SK-N-SH (cell line): ENCODE measurements at regions not wholly inside any gene's neighbourhood (a gene's known extent, or its start where the extent isn't known, plus 50 kb on each side); places are given as distances from the start of the nearest gene placed in this dataset.

Experiments
- CTCF ChIA-PET: fragments of 300-600, 350-600 bp; formaldehyde crosslinking; extraction: SDS; loops from one replicate; lab custom pipeline; 2021; lab: Yijun Ruan, JAX
- POLR2A ChIA-PET: fragments of 350-600 bp; sonication (Branson Sonifier 250); formaldehyde crosslinking; extraction: SDS; loops from one replicate; lab custom pipeline; 2020; ENCODE audit warnings: antibody characterized with exemption, inconsistent platforms; lab: Yijun Ruan, JAX
- DNase-seq: peaks from one replicate; pipeline ENCODE4 v3.0.0; 2012
- H2AFZ ChIP-seq: fragments of 200-600 bp; sonication (generic); 2 replicates; pipeline ENCODE4 v1.8.1; 2016; ENCODE audit warnings: antibody characterized with exemption, mild to moderate bottlenecking, low read depth
- H3F3A ChIP-seq: fragments of 200-600 bp; sonication (generic); replicated peaks from 2 replicates; pipeline ENCODE3; 2016; ENCODE audit warnings: antibody characterized with exemption, mild to moderate bottlenecking; ENCODE audit not compliant: insufficient read depth
- H3K27ac ChIP-seq, 2 experiments: fragments of 200-500 bp in 1 of 2; fragments of 200-600 bp in 1 of 2; sonication (Bioruptor generic) in 1 of 2; sonication (generic), shearing (Covaris generic) in 1 of 2; 2 replicates each; pipeline versions ENCODE4 v1.5.1 to v1.6.1; 2014 to 2016; ENCODE audit warnings: low read depth in 2 of 2, inconsistent platforms in 1 of 2, low read length in 1 of 2, mild to moderate bottlenecking in 1 of 2, mixed read lengths in 1 of 2
- H3K27me3 ChIP-seq: fragments of 200-600 bp; sonication (generic), shearing (Covaris generic); 2 replicates; pipeline ENCODE4 v1.6.1; 2016; ENCODE audit warnings: mixed run types; ENCODE audit not compliant: insufficient read depth
- H3K36me3 ChIP-seq, 2 experiments: fragments of 200-500 bp in 1 of 2; fragments of 200-600 bp in 1 of 2; sonication (Bioruptor generic) in 1 of 2; sonication (generic) in 1 of 2; replicated peaks in 1 of 2; 2 replicates each; pipeline versions ENCODE3 to v1.5.1; 2014 to 2016; ENCODE audit warnings: low read length in 1 of 2, mild to moderate bottlenecking in 1 of 2; ENCODE audit not compliant: insufficient read depth in 2 of 2, control insufficient read depth in 1 of 2
- H3K4me1 ChIP-seq, 2 experiments: fragments of 200-500 bp in 1 of 2; fragments of 200-600 bp in 1 of 2; sonication (Bioruptor generic) in 1 of 2; sonication (generic), shearing (Covaris generic) in 1 of 2; 2 replicates each; pipeline versions ENCODE4 v1.5.1 to v1.6.1; 2014 to 2016; ENCODE audit warnings: low read depth in 1 of 2, low read length in 1 of 2, mixed run types in 1 of 2; ENCODE audit not compliant: insufficient read depth in 2 of 2, control insufficient read depth in 1 of 2
- H3K4me2 ChIP-seq: fragments of 200-600 bp; sonication (generic), shearing (Covaris generic); 2 replicates; pipeline ENCODE4 v1.6.1; 2017; ENCODE audit warnings: mixed run types
- H3K4me3 ChIP-seq, 2 experiments: fragments of 200-500 bp in 1 of 2; fragments of 200-600 bp in 1 of 2; sonication (Bioruptor generic) in 1 of 2; sonication (generic), shearing (Covaris generic) in 1 of 2; 2 replicates each; pipeline versions ENCODE4 v1.5.1 to v1.8.1; 2014 to 2016; ENCODE audit warnings: low read depth in 2 of 2, inconsistent platforms in 1 of 2, low read length in 1 of 2, mild to moderate bottlenecking in 1 of 2, mixed read lengths in 1 of 2, moderate library complexity in 1 of 2
- H3K79me2 ChIP-seq: fragments of 200-600 bp; sonication (generic); 2 replicates; pipeline ENCODE4 v1.8.1; 2017; ENCODE audit warnings: mild to moderate bottlenecking; ENCODE audit not compliant: insufficient read depth
- H3K9ac ChIP-seq: fragments of 200-600 bp; sonication (generic); 2 replicates; pipeline ENCODE4 v1.6.1; 2017; ENCODE audit warnings: mixed run types
- H3K9me2 ChIP-seq: fragments of 200-600 bp; sonication (generic); 2 replicates; pipeline ENCODE4 v1.6.1; 2017; ENCODE audit warnings: mixed run types
- H3K9me3 ChIP-seq: fragments of 200-600 bp; sonication (generic); 2 replicates; pipeline ENCODE4 v1.6.1; 2017; ENCODE audit warnings: mixed run types, mild to moderate bottlenecking, moderate library complexity
- H4K20me1 ChIP-seq: fragments of 200-600 bp; sonication (generic); 2 replicates; pipeline ENCODE4 v1.6.1; 2017; ENCODE audit warnings: mild to moderate bottlenecking, mixed run types; ENCODE audit not compliant: insufficient read depth
- ELF1 ChIP-seq: IDR thresholded peaks from 2 replicates; pipeline ENCODE4 v1.4.0; 2012
- GATA2 ChIP-seq: sonication (generic); formaldehyde crosslinking; IDR thresholded peaks from 2 replicates; pipeline ENCODE4 v1.5.0; 2020; ENCODE audit warnings: mild to moderate bottlenecking, missing genetic modification reagents
- NFIC ChIP-seq: IDR thresholded peaks from 2 replicates; pipeline ENCODE4 v1.4.0; 2012; ENCODE audit warnings: borderline replicate concordance
- NRF1 ChIP-seq: IDR thresholded peaks from 2 replicates; pipeline ENCODE4 v1.6.1; 2012; ENCODE audit warnings: low read depth, mild to moderate bottlenecking, low read length
- POLR2AphosphoS5 ChIP-seq: IDR thresholded peaks from 2 replicates; pipeline ENCODE4 v1.6.1; 2012; ENCODE audit warnings: low read depth, low read length
- RFX5 ChIP-seq: IDR thresholded peaks from 2 replicates; pipeline ENCODE4 v1.6.1; 2012; ENCODE audit warnings: mild to moderate bottlenecking, improper control_type of control experiment, low read length
- YY1 ChIP-seq: IDR thresholded peaks from 2 replicates; pipeline ENCODE4 v1.4.0; 2012; ENCODE audit warnings: low read depth, mild to moderate bottlenecking
- WGBS: methylation state at CpG from one replicate; pipeline ENCODE4 v1.1.6; 2017; ENCODE audit warnings: low lambda C conversion rate; 5-methylcytosine and 5-hydroxymethylcytosine counted together
- TF ChIP-seq, protein P1 (sequence below): fragments of 200-600 bp; sonication (generic); IDR thresholded peaks from 2 replicates; pipeline ENCODE4 v1.6.1; 2017; ENCODE audit warnings: antibody characterized with exemption, mild to moderate bottlenecking, moderate library complexity
- TF ChIP-seq, protein P2 (sequence below): IDR thresholded peaks from 2 replicates; pipeline ENCODE4 v1.6.1; 2012; ENCODE audit warnings: mild to moderate bottlenecking, low read depth, low read length, moderate library complexity
- TF ChIP-seq, protein P3 (sequence below): IDR thresholded peaks from 2 replicates; pipeline ENCODE4 v1.4.0; 2012; ENCODE audit warnings: low read depth, borderline replicate concordance

DNA sequence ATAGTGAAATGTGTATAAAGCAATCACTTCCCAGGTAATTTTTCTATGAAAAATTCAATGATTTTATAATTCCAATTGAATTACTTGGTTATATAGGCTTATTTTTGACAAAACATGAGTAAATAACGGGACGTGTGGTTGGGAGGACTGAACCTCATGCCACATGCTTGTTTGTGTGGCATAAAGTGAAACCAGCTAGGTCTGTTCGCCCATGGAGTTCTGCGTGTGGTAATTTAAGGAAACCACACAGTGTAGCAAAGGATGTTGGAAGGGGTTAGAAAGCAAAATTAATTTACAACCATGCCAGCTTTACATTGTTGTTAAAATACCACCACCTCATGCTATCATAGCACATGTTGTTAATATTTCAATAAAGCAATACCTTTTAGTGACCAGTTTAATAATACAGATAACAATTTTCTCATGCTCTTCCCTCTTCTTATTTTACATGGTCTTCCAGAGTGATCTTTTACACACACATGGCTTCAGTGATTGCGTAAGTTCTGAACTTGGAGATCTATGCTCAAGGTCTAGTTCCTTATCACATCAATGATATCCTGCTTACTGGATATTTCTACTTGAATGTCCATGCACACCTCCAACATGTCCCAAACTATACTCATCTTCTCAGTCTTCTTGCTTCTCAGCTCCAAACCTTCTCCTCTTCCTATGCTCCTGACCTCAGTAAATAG is 156.4 kb upstream of the ITGA4 start:
- ChIA-PET CTCF (interaction anchor here (3.2 kb wide), 1 partner anchor 12 kb away, joined by 9 read pairs; no protein-coding TSS in a partner anchor), POLR2A (no interaction called here)
- no peaks in the 10 kb centered on the region for H4K20me1 ChIP-seq
- no peaks in the 10 kb centered on the region for H3K9me2 ChIP-seq
- no peaks in the 10 kb centered on the region for H3K79me2 ChIP-seq
- H3K4me3 ChIP-seq = no peak overlapping the region
- DNase-seq = no peak
- H3K9me3 ChIP-seq = no peaks in the 10 kb centered on the region
- no peak overlapping the region for H3K4me2 ChIP-seq
- H2AFZ ChIP-seq = no peak overlapping the region
- H3K27me3 ChIP-seq = no peaks in the 10 kb centered on the region
- H3K27ac ChIP-seq = no peak overlapping the region
- 90% methylated on average over 5 of the region's 5 CpGs for WGBS
- H3K9ac ChIP-seq = no peak overlapping the region
- no peaks in the 10 kb centered on the region for H3K36me3 ChIP-seq
- no peaks in the 10 kb centered on the region for H3K4me1 ChIP-seq
- TF ChIP-seq, protein P1, sequence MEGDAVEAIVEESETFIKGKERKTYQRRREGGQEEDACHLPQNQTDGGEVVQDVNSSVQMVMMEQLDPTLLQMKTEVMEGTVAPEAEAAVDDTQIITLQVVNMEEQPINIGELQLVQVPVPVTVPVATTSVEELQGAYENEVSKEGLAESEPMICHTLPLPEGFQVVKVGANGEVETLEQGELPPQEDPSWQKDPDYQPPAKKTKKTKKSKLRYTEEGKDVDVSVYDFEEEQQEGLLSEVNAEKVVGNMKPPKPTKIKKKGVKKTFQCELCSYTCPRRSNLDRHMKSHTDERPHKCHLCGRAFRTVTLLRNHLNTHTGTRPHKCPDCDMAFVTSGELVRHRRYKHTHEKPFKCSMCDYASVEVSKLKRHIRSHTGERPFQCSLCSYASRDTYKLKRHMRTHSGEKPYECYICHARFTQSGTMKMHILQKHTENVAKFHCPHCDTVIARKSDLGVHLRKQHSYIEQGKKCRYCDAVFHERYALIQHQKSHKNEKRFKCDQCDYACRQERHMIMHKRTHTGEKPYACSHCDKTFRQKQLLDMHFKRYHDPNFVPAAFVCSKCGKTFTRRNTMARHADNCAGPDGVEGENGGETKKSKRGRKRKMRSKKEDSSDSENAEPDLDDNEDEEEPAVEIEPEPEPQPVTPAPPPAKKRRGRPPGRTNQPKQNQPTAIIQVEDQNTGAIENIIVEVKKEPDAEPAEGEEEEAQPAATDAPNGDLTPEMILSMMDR = no peak
- TF ChIP-seq NRF1 (no peak), POLR2AphosphoS5 (no peak), RFX5 (no peak)
- TF ChIP-seq, all 33 proteins: peak for 0
- H3F3A ChIP-seq = no peaks in the 10 kb centered on the region

DNA sequence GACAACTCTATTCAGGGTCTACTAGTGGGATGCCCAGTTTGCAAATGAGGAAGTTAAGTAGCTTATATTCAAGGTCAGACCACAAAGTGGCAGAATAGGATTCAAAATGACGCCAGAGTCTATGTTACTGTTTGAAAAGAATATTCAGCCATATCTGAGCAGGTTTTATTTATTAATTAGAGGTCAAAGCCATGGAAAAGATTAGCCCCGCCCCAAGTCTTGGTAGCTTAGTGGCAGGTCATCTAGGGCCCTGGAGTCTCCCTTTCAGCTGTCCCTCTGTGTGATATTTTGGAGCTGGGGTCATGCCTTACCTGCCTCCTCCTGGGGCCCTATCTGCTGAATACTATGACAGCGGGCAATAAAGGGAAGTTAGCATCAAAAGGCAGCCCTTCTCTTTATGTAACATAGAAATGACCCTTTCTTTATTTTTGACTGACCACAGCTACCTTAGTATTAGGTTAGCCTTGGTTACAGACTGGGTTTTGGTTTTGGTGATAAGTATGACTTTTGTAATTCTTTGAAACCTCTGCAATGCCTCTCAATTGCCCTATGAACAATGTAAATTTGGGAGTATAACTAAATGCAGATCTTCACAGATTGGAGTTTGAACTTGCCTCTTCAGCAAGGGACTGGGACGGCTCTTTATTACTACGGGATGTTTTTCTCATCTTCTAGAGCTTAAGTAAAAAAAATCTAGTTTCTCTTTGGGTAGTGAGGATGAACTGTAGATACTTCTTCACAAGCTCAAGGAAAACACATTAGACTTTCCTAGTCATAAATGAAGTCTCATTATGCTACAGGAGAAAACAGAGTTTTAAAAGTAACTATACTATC is 153.0 kb upstream of the ITGA4 start:
- no peak for TF ChIP-seq GATA2
- Histone ChIP-seq H3K4me1 (peaks cover 0 to 5% of the 10 kb centered on the region in 2 experiments; a peak in 1 of 4 replicates), H4K20me1 (no peaks in the 10 kb centered on the region), H3K4me2 (no peak overlapping the region), H3K27me3 (no peaks in the 10 kb centered on the region), H3K27ac (no peak overlapping the region), H3K36me3 (no peaks in the 10 kb centered on the region), H3K79me2 (no peaks in the 10 kb centered on the region), H2AFZ (no peak overlapping the region), H3K9me2 (no peaks in the 10 kb centered on the region), H3K9me3 (no peaks in the 10 kb centered on the region), H3K4me3 (no peak overlapping the region), H3K9ac (no peak overlapping the region), H3F3A (no peaks in the 10 kb centered on the region)
- no peak for DNase-seq
- ChIA-PET CTCF (no interaction called here), POLR2A (no interaction called here)
- WGBS = 79% methylated on average over 5 of the region's 5 CpGs

DNA sequence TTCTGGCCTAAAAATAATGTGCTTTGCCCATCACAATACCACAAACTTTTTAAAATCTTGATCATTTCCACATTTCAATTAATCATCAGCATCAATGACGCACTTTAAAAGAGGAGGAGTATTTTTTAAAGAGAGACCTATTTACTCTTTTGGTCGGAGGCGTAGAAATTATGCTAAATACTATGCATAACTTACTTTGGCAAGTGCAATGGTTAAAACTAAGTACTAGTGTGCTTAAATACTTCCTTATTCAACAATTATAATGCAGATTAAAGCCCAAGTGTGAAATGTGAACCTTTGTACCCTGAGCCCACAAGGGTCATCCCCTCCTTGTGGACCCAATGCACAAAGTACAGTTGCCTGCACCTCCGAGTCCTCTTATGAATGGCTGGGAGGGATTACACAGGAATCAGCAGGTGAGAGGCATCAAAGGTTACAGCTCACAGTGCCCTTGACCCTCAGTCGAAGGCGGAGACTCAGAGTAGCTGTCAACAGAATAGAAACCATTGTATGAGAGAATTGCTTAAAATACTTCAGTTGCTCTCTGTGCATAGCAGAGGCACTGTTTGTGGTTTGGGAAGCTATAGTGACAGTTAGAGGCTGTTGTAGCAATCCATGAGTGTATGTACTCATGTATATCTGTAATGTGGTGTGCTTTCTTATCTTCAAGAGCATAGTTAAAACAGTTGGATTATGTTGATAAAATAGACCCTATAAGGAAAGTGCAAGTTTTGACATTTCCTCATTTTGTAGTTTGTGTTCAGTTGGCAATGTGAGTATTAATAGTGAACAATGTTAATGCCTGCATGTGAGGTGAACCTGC is 151.7 kb upstream of the ITGA4 start:
- Histone ChIP-seq H3K4me3 (no peak overlapping the region), H3K36me3 (no peaks in the 10 kb centered on the region), H3K27me3 (no peaks in the 10 kb centered on the region), H3F3A (no peaks in the 10 kb centered on the region), H3K4me2 (no peak overlapping the region), H3K9me3 (no peaks in the 10 kb centered on the region), H3K79me2 (no peaks in the 10 kb centered on the region), H3K4me1 (peaks cover 0 to 5% of the 10 kb centered on the region in 2 experiments; a peak in 1 of 4 replicates), H2AFZ (no peak overlapping the region), H3K9me2 (no peaks in the 10 kb centered on the region), H3K9ac (no peak overlapping the region), H4K20me1 (no peaks in the 10 kb centered on the region), H3K27ac (no peak overlapping the region)
- ChIA-PET POLR2A (no interaction called here), CTCF (no interaction called here)
- WGBS = 78% methylated on average over 6 of the region's 6 CpGs
- DNase-seq = no peak
- no peak for TF ChIP-seq NFIC
- TF ChIP-seq, protein P2, sequence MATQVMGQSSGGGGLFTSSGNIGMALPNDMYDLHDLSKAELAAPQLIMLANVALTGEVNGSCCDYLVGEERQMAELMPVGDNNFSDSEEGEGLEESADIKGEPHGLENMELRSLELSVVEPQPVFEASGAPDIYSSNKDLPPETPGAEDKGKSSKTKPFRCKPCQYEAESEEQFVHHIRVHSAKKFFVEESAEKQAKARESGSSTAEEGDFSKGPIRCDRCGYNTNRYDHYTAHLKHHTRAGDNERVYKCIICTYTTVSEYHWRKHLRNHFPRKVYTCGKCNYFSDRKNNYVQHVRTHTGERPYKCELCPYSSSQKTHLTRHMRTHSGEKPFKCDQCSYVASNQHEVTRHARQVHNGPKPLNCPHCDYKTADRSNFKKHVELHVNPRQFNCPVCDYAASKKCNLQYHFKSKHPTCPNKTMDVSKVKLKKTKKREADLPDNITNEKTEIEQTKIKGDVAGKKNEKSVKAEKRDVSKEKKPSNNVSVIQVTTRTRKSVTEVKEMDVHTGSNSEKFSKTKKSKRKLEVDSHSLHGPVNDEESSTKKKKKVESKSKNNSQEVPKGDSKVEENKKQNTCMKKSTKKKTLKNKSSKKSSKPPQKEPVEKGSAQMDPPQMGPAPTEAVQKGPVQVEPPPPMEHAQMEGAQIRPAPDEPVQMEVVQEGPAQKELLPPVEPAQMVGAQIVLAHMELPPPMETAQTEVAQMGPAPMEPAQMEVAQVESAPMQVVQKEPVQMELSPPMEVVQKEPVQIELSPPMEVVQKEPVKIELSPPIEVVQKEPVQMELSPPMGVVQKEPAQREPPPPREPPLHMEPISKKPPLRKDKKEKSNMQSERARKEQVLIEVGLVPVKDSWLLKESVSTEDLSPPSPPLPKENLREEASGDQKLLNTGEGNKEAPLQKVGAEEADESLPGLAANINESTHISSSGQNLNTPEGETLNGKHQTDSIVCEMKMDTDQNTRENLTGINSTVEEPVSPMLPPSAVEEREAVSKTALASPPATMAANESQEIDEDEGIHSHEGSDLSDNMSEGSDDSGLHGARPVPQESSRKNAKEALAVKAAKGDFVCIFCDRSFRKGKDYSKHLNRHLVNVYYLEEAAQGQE = no peak
- TF ChIP-seq NRF1 = no peak
- no peak for TF ChIP-seq YY1
- no peak for TF ChIP-seq ELF1
- TF ChIP-seq, protein P3, sequence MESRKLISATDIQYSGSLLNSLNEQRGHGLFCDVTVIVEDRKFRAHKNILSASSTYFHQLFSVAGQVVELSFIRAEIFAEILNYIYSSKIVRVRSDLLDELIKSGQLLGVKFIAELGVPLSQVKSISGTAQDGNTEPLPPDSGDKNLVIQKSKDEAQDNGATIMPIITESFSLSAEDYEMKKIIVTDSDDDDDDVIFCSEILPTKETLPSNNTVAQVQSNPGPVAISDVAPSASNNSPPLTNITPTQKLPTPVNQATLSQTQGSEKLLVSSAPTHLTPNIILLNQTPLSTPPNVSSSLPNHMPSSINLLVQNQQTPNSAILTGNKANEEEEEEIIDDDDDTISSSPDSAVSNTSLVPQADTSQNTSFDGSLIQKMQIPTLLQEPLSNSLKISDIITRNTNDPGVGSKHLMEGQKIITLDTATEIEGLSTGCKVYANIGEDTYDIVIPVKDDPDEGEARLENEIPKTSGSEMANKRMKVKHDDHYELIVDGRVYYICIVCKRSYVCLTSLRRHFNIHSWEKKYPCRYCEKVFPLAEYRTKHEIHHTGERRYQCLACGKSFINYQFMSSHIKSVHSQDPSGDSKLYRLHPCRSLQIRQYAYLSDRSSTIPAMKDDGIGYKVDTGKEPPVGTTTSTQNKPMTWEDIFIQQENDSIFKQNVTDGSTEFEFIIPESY = no peak
